Adrenal gland (tissue), 9 donors: ENCODE measurements at regions not wholly inside any gene's neighbourhood (a gene's known extent, or its start where the extent isn't known, plus 50 kb on each side); places are given as distances from the start of the nearest gene placed in this dataset.

Source experiments
- DNase-seq, 7 donors: peaks; one replicate each; pipeline ENCODE4 v3.0.0-alpha.2; 2019 to 2020
- H3K27ac ChIP-seq, 5 donors: fragments of 200-600 bp; sonication (generic) in 4 of 5; 1 replicate in 3 of 5; 2 replicates in 2 of 5; pipeline versions ENCODE4 v1.5.1 to v1.8.0; 2016 to 2020; ENCODE audit warnings: mild to moderate bottlenecking in 1 of 5
- H3K27me3 ChIP-seq: fragments of 200-600 bp; 2 replicates; pipeline ENCODE4 v1.8.0; 2021
- H3K36me3 ChIP-seq, 2 donors: fragments of 200-600 bp; replicated peaks in 1 of 2; 1 replicate in 1 of 2; 2 replicates in 1 of 2; pipeline versions ENCODE4 v1.5.1 to v1.8.0; 2018 to 2022
- H3K4me1 ChIP-seq, 2 donors: fragments of 200-600 bp; replicated peaks in 1 of 2; 1 replicate in 1 of 2; 2 replicates in 1 of 2; pipeline versions ENCODE4 v1.5.1 to v1.8.0; 2018 to 2021
- H3K4me3 ChIP-seq, 4 donors: fragments of 200-600 bp; sonication (generic) in 3 of 4; one replicate each; pipeline ENCODE4 v1.5.1; 2016 to 2018
- H3K9me3 ChIP-seq, 3 donors: fragments of 200-600 bp; sonication (generic) in 1 of 3; replicated peaks in 1 of 3; 1 replicate in 2 of 3; 2 replicates in 1 of 3; pipeline versions ENCODE4 v1.5.1 to v1.8.0; 2016 to 2021
- POLR2A ChIP-seq, 2 donors: fragments of 450-650 bp; IDR thresholded peaks; one replicate each; pipeline ENCODE4 v1.6.1; 2017; ENCODE audit warnings: antibody characterized with exemption in 2 of 2, mild to moderate bottlenecking in 2 of 2, moderate library complexity in 1 of 2
- WGBS, 4 donors: extraction: QIAGEN DNeasy Blood & Tissue Kit in 2 of 4; methylation state at CpG; one replicate each; pipeline versions ENCODE4 v1.1.5 to v1.1.7; 2013 to 2017; 5-methylcytosine and 5-hydroxymethylcytosine counted together
- intact Hi-C, 2 donors: fragments of 100-400 bp; cut with DNase I; formaldehyde crosslinking; loops; one replicate each; pipeline versions ENCODE4 v1.14.1 to v1.15.0; 2022 to 2023
- TF ChIP-seq, protein P1 (sequence below), 6 experiments: fragments of 450-650 bp in 4 of 6; fragments of 200-600 bp in 2 of 6; sonication (generic) in 1 of 6; IDR thresholded peaks; 1 replicate in 5 of 6; 2 replicates in 1 of 6; pipeline versions ENCODE4 v1.5.1 to v1.8.0; 2016 to 2021; ENCODE audit warnings: antibody characterized with exemption in 6 of 6, mild to moderate bottlenecking in 2 of 6, moderate library complexity in 1 of 6
- donor health status: healthy with polysubstance abuse.
- donor health status: Bipolar disorder and iron deficiency.
- donor health status: DM: yes; HTN: yes; CAD: no.
- donor health status: DM: no; HTN: no; CAD: no.
- donor health status: DM: no; HTN: no; CAD: no.

DNA sequence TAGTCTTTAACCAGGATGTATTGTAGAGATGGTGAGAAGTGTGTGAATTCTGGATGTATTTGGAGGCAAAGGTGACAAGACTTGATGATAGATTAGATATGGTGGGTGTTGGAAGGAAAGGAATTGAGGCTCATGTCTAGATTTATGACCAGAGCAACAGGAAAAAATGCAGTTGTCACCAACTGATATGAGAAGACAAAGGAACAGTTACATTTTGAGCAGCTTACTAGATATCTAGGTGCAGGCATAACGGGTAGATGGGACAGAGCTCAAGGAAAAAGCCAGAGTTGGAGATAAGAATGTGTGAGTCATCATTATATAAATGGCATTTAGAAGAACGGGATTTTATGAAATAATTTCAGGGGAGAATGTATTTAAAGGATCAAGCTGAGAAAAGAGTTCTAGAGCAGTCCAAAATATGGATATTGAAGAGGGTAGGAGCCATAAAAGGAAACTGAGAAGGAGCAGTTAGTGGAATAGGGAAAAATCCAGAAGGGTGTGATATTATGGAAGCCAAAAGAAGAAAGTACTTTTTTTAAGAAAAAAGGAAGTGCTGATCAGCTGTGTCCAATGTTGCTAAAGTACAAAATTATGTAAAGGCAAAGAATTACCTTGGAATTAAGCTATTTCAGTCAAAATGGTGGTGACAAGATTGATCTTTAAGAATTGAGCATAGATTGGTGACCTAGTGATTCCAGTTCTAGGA lies 262.5 kb downstream of the CGGBP1 start:
- H3K36me3 ChIP-seq, result no peaks in the 10 kb centered on the region
- no peak overlapping the region for H3K27ac ChIP-seq
- no peaks in the 10 kb centered on the region for H3K9me3 ChIP-seq
- no peak for DNase-seq
- peaks cover 0 to 18% of the 10 kb centered on the region in 2 donors for H3K4me1 ChIP-seq
- H3K4me3 ChIP-seq, result no peak overlapping the region
- TF ChIP-seq POLR2A (IDR thresholded peaks at IDR 0.05), result no peak
- TF ChIP-seq, protein P1, sequence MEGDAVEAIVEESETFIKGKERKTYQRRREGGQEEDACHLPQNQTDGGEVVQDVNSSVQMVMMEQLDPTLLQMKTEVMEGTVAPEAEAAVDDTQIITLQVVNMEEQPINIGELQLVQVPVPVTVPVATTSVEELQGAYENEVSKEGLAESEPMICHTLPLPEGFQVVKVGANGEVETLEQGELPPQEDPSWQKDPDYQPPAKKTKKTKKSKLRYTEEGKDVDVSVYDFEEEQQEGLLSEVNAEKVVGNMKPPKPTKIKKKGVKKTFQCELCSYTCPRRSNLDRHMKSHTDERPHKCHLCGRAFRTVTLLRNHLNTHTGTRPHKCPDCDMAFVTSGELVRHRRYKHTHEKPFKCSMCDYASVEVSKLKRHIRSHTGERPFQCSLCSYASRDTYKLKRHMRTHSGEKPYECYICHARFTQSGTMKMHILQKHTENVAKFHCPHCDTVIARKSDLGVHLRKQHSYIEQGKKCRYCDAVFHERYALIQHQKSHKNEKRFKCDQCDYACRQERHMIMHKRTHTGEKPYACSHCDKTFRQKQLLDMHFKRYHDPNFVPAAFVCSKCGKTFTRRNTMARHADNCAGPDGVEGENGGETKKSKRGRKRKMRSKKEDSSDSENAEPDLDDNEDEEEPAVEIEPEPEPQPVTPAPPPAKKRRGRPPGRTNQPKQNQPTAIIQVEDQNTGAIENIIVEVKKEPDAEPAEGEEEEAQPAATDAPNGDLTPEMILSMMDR (IDR thresholded peaks at IDR 0.05), result no peak
- intact Hi-C loops, result no loop called here
- WGBS, 4 donors, result 6 to 18% (median 11%) methylated on average over 2 of the region's 2 CpGs
- H3K27me3 ChIP-seq, result peaks cover 11% of the 10 kb centered on the region

DNA sequence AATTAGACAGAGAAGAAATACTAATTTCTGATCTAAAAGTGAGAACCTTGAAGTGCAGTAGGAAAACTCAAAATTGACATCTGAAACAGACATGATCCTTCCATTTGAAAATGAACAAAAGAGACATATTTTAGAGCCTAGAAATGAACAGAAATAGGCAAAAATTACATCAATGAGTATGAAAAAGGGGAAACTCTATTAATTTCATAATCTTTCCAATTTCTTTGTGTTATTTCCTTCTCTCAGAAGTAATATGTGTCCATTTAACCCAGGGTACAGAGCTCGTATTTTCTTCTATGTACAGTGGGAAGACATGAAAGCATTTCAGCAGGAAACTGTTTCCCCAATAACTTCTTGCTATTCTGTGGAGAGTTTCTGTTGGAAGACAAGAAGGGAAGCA lies 263.1 kb downstream of the CGGBP1 start:
- Histone ChIP-seq H3K27me3 (peaks cover 11% of the 10 kb centered on the region), H3K9me3 (no peaks in the 10 kb centered on the region), H3K27ac (no peak overlapping the region), H3K4me1 (peaks cover 0 to 18% of the 10 kb centered on the region in 2 donors), H3K36me3 (no peaks in the 10 kb centered on the region), H3K4me3 (no peak overlapping the region)
- intact Hi-C loops, result no loop called here
- TF ChIP-seq, protein P1 (IDR thresholded peaks at IDR 0.05), result no peak
- TF ChIP-seq POLR2A (IDR thresholded peaks at IDR 0.05), result no peak
- WGBS, 4 donors, result 57 to 68% (median 60%) methylated on average over 1 of the region's 1 CpG
- no peak for DNase-seq

DNA sequence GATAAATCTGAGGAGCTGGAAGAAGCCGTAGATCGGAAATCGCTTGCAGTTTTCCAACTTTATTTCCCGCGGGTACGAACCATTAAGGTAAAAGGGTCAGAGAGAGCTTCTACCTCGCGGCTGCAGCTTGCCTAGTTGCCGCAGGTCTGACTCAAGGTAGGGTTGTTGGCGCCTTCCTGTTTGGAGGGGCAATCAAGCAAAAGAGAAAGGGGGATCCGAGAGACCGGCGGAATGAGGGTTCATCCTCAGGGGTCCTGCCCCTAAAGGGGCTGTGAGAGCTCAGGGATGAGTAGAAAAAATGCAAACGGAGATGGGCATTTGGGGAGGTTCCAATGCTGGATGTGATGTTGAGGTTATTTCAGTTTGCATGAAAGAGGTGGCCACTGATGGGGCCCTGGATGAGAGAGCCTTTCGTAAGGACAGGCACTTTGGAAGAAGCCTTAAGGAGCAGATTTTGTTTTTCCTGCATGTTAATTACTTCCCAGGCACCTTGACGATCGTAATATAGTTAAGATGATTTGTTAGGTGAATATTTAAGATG lies 265.4 kb downstream of the CGGBP1 start:
- Histone ChIP-seq H3K4me1 (peaks cover 0 to 18% of the 10 kb centered on the region in 2 donors), H3K27me3 (peaks cover 11% of the 10 kb centered on the region), H3K36me3 (no peaks in the 10 kb centered on the region), H3K9me3 (no peaks in the 10 kb centered on the region), H3K4me3 (peak overlapping the region in 1 of 4 donors; percentile 41), H3K27ac (no peak overlapping the region)
- TF ChIP-seq, protein P1 (IDR thresholded peaks at IDR 0.05), result no peak
- no peak for TF ChIP-seq POLR2A (IDR thresholded peaks at IDR 0.05)
- 16 to 19% (median 17%) methylated on average over 17 of the region's 17 CpGs for WGBS, 4 donors
- DNase-seq, result no peak
- intact Hi-C loops, result no loop called here

DNA sequence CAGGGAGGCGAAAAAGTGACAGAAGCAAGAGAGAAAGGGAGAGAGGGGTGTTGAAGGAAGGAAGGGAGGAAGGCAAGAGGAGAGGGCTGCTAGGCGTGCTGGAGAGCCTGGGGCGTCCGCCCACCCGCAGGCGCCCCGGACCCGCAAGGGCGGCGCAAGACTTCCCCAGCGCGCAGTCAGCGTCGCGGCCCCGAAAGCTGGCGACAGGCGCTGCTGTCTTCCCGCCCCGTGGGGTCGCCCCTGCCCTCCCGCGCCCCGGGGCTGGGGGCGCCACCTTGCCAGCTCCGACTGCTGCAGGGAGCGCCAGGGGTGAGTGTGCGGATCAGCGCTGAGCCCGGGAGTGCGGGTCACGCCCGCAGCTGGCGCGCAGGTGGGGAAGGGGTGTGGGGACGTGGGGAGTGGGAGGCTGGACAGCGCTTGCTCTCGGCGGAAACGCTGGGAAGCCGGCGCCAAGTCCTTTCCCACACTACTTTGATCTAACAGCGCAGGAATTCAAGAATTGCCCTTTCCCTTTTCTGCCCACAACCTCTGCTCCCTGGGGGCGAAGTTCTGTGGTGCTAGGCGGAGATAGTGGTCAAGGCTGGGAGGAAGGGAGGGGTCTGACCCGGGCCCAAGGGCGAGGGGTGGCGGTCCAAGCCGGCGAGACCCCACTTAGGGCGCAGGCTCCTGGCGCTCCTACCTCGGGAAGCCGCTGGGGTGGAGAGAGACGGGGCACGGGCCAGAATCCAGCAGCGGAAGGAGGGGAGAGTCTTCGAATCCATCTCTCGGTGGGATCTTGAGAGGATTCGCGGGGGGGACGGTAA lies 266.1 kb downstream of the CGGBP1 start, which contains the start of gene HTR1F:
Gene HTR1F, plus strand, starts transcription at position 173 of the 803 bp plus-strand sequence.
- Histone ChIP-seq H3K9me3 (no peaks in the 10 kb centered on the region), H3K4me1 (peaks cover 0 to 18% of the 10 kb centered on the region in 2 donors), H3K4me3 (peak within 1 kb of the TSS in 1 of 4 donors; percentile 41), H3K36me3 (no peaks in the 10 kb centered on the region), H3K27ac (no peak within 1 kb of the TSS), H3K27me3 (peaks cover 11% of the 10 kb centered on the region)
- TF ChIP-seq, protein P1 (IDR thresholded peaks at IDR 0.05), result no peak
- TF ChIP-seq POLR2A (IDR thresholded peaks at IDR 0.05), result no peak
- no peak for DNase-seq
- 1 to 3% (median 1%) methylated on average over 36 to 62 of the region's 62 CpGs for WGBS, 4 donors
- intact Hi-C loops, result no loop called here
